HEK293 (cell line): ENCODE measurements at regions not wholly inside any gene's neighbourhood (a gene's known extent, or its start where the extent isn't known, plus 50 kb on each side); places are given as distances from the start of the nearest gene placed in this dataset.

Experiments used
- ZNF184 ChIP-seq: fragments of 450-650 bp; IDR thresholded peaks from 2 replicates; pipeline ENCODE4 v1.5.1; 2018; ENCODE audit warnings: missing biosample characterization, mild to moderate bottlenecking, missing genetic modification characterization
- ZNF274 ChIP-seq, 2 experiments: fragments of 200-500 bp in 1 of 2; fragments of 450-650 bp in 1 of 2; sonication (Bioruptor generic) in 1 of 2; formaldehyde crosslinking in 1 of 2; IDR thresholded peaks; 2 replicates each; pipeline versions ENCODE4 v1.5.1 to v1.6.1; 2014 to 2016; ENCODE audit warnings: borderline replicate concordance in 1 of 2, inconsistent platforms in 1 of 2, low read length in 1 of 2, missing biosample characterization in 1 of 2, missing genetic modification characterization in 1 of 2
- ZNF768 ChIP-seq: fragments of 450-650 bp; formaldehyde crosslinking; IDR thresholded peaks from 2 replicates; pipeline ENCODE4 v1.5.1; 2018; ENCODE audit warnings: missing biosample characterization, mild to moderate bottlenecking, missing genetic modification characterization
- TF ChIP-seq, protein P1 (sequence below): fragments of 450-650 bp; formaldehyde crosslinking; IDR thresholded peaks from 2 replicates; pipeline ENCODE4 v1.5.1; 2016; ENCODE audit warnings: missing biosample characterization, missing genetic modification characterization

GRCh38 chr11:43555186-43555585 is 125.4 kb upstream of the HSD17B12 start:
- TF ChIP-seq, protein P1, sequence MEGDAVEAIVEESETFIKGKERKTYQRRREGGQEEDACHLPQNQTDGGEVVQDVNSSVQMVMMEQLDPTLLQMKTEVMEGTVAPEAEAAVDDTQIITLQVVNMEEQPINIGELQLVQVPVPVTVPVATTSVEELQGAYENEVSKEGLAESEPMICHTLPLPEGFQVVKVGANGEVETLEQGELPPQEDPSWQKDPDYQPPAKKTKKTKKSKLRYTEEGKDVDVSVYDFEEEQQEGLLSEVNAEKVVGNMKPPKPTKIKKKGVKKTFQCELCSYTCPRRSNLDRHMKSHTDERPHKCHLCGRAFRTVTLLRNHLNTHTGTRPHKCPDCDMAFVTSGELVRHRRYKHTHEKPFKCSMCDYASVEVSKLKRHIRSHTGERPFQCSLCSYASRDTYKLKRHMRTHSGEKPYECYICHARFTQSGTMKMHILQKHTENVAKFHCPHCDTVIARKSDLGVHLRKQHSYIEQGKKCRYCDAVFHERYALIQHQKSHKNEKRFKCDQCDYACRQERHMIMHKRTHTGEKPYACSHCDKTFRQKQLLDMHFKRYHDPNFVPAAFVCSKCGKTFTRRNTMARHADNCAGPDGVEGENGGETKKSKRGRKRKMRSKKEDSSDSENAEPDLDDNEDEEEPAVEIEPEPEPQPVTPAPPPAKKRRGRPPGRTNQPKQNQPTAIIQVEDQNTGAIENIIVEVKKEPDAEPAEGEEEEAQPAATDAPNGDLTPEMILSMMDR (tag by site-specific recombination), result no peak
- TF ChIP-seq ZNF274 (IDR thresholded peaks at IDR 0.05; ENCODE audit: low read length) (no peak), ZNF274 (tag by site-specific recombination; IDR thresholded peaks at IDR 0.05; ENCODE audit: borderline replicate concordance) (no peak), ZNF184 (tag by site-specific recombination) (no peak), ZNF768 (tag by site-specific recombination) (no peak)
